ENCODE measurements at regions not wholly inside any gene's neighbourhood (a gene's known extent, or its start where the extent isn't known, plus 50 kb on each side); places are given as distances from the start of the nearest gene placed in this dataset.

DNA sequence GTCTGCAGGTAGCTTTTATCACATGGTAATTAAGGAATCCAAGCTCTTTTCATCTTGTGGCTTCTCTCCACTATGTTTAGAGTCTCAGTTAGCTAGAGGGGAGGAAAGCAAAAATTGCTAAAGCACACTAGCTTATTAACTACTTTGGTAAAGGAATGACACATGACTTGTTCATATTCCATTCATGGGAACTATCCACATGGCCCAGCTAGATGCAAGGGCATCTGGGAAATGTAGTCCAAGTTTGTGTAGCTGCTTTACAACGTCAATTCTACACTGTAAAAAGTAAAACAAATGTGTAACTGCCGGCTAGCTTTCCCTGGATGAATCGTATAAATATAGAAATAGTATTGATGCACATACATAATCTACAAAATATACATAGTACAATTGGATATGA lies 244.5 kb upstream of the LRFN5 start:
- no peak overlapping the region for H3K4me3 ChIP-seq (ENCODE audit: low read depth in 2 of 2, low read length in 2 of 2)
- H3K9me3 ChIP-seq (ENCODE audit: control insufficient read depth, insufficient read depth, low read depth, low read length), result no peaks in the 10 kb centered on the region
- DNase-seq (ENCODE audit: low read depth, low spot score), result no peak
- H3K36me3 ChIP-seq (ENCODE audit: control insufficient read depth, insufficient read depth, low read length), result no peaks in the 10 kb centered on the region
- ChIA-PET POLR2A (no interaction called here), CTCF (no interaction called here)
- H3K4me1 ChIP-seq (ENCODE audit: control insufficient read depth, insufficient read depth, low read length), result no peaks in the 10 kb centered on the region
- in situ Hi-C loops (cut with HindIII; ENCODE audit: low pct_unique_long_range_greater_than_20kb, low sequenced_read_pairs), result no loop called here
- H3K27me3 ChIP-seq (ENCODE audit: control insufficient read depth, insufficient read depth, low read length), result no peaks in the 10 kb centered on the region
- H3K27ac ChIP-seq (ENCODE audit: low read length), result no peak overlapping the region
- BruUV-seq (replicated peaks), result no TSS peak
- TF ChIP-seq POLR2AphosphoS5 (IDR thresholded peaks at IDR 0.05; ENCODE audit: low read depth, low read length), result no peak
- TF ChIP-seq, protein P1, sequence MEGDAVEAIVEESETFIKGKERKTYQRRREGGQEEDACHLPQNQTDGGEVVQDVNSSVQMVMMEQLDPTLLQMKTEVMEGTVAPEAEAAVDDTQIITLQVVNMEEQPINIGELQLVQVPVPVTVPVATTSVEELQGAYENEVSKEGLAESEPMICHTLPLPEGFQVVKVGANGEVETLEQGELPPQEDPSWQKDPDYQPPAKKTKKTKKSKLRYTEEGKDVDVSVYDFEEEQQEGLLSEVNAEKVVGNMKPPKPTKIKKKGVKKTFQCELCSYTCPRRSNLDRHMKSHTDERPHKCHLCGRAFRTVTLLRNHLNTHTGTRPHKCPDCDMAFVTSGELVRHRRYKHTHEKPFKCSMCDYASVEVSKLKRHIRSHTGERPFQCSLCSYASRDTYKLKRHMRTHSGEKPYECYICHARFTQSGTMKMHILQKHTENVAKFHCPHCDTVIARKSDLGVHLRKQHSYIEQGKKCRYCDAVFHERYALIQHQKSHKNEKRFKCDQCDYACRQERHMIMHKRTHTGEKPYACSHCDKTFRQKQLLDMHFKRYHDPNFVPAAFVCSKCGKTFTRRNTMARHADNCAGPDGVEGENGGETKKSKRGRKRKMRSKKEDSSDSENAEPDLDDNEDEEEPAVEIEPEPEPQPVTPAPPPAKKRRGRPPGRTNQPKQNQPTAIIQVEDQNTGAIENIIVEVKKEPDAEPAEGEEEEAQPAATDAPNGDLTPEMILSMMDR (IDR thresholded peaks at IDR 0.05), result no peak
- TF ChIP-seq TCF7L2 (IDR thresholded peaks at IDR 0.05; ENCODE audit: low read depth, low read length), result no peak
- TF ChIP-seq SIN3A (IDR thresholded peaks at IDR 0.05; ENCODE audit: borderline replicate concordance, insufficient read depth, low read depth, low read length), result no peak
- TF ChIP-seq, protein P2, sequence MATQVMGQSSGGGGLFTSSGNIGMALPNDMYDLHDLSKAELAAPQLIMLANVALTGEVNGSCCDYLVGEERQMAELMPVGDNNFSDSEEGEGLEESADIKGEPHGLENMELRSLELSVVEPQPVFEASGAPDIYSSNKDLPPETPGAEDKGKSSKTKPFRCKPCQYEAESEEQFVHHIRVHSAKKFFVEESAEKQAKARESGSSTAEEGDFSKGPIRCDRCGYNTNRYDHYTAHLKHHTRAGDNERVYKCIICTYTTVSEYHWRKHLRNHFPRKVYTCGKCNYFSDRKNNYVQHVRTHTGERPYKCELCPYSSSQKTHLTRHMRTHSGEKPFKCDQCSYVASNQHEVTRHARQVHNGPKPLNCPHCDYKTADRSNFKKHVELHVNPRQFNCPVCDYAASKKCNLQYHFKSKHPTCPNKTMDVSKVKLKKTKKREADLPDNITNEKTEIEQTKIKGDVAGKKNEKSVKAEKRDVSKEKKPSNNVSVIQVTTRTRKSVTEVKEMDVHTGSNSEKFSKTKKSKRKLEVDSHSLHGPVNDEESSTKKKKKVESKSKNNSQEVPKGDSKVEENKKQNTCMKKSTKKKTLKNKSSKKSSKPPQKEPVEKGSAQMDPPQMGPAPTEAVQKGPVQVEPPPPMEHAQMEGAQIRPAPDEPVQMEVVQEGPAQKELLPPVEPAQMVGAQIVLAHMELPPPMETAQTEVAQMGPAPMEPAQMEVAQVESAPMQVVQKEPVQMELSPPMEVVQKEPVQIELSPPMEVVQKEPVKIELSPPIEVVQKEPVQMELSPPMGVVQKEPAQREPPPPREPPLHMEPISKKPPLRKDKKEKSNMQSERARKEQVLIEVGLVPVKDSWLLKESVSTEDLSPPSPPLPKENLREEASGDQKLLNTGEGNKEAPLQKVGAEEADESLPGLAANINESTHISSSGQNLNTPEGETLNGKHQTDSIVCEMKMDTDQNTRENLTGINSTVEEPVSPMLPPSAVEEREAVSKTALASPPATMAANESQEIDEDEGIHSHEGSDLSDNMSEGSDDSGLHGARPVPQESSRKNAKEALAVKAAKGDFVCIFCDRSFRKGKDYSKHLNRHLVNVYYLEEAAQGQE (IDR thresholded peaks at IDR 0.05; ENCODE audit: insufficient read depth in 1 of 2, low read depth in 2 of 2, low read length in 1 of 2), result no peak
- ATAC-seq, result no peak
- intact Hi-C loops (cut with micrococcal nuclease; ENCODE audit: unreplicated experiment), result no loop called here

DNA sequence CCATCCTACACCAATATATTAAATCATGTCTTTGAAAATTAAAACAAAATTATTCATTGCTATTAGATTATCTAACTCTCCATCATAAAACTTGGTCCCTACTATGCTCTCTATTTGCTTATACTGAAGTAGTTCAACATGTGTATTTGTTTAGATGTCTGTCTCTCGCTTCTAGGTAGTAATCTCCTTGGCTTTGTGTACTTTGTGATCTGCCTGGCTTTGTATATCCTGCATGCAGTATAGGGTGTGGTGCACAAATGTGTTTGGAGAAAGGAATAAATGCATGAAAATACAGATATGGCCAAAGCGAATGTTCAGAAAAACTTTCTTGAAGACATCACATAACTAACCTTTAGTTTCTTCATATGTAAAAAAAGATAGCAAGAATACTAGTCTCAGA lies 246.6 kb upstream of the LRFN5 start:
- no peak for ATAC-seq
- no peak overlapping the region for H3K4me3 ChIP-seq (ENCODE audit: low read depth in 2 of 2, low read length in 2 of 2)
- no peaks in the 10 kb centered on the region for H3K4me1 ChIP-seq (ENCODE audit: control insufficient read depth, insufficient read depth, low read length)
- BruUV-seq (replicated peaks), result no TSS peak
- H3K9me3 ChIP-seq (ENCODE audit: control insufficient read depth, insufficient read depth, low read depth, low read length), result no peaks in the 10 kb centered on the region
- H3K27ac ChIP-seq (ENCODE audit: low read length), result no peak overlapping the region
- H3K27me3 ChIP-seq (ENCODE audit: control insufficient read depth, insufficient read depth, low read length), result no peaks in the 10 kb centered on the region
- in situ Hi-C loops (cut with HindIII; ENCODE audit: low pct_unique_long_range_greater_than_20kb, low sequenced_read_pairs), result no loop called here
- ChIA-PET CTCF (no interaction called here), POLR2A (no interaction called here)
- TF ChIP-seq, protein P1 (IDR thresholded peaks at IDR 0.05), result no peak
- TF ChIP-seq SIN3A (IDR thresholded peaks at IDR 0.05; ENCODE audit: borderline replicate concordance, insufficient read depth, low read depth, low read length) (no peak), TCF7L2 (IDR thresholded peaks at IDR 0.05; ENCODE audit: low read depth, low read length) (no peak), POLR2AphosphoS5 (IDR thresholded peaks at IDR 0.05; ENCODE audit: low read depth, low read length) (no peak)
- TF ChIP-seq, protein P2 (IDR thresholded peaks at IDR 0.05; ENCODE audit: insufficient read depth in 1 of 2, low read depth in 2 of 2, low read length in 1 of 2), result no peak
- H3K36me3 ChIP-seq (ENCODE audit: control insufficient read depth, insufficient read depth, low read length), result no peaks in the 10 kb centered on the region
- intact Hi-C loops (cut with micrococcal nuclease; ENCODE audit: unreplicated experiment), result no loop called here
- no peak for DNase-seq (ENCODE audit: low read depth, low spot score)

Measured in Panc1 (cell line).